NCI-H446 treated with DMSO at 0.1 percent for 48 hours (cell line): ENCODE measurements at regions not wholly inside any gene's neighbourhood (a gene's known extent, or its start where the extent isn't known, plus 50 kb on each side); places are given as distances from the start of the nearest gene placed in this dataset.
"Not testable (repeated sequence)": the region's sequence is repeated elsewhere in the genome, so short reads cannot be mapped to it uniquely, and the experiment has no call there.

Experiments used
- DNase-seq: peaks from one replicate; lab custom pipeline; 2025; lab: John Stamatoyannopoulos, UW

DNA sequence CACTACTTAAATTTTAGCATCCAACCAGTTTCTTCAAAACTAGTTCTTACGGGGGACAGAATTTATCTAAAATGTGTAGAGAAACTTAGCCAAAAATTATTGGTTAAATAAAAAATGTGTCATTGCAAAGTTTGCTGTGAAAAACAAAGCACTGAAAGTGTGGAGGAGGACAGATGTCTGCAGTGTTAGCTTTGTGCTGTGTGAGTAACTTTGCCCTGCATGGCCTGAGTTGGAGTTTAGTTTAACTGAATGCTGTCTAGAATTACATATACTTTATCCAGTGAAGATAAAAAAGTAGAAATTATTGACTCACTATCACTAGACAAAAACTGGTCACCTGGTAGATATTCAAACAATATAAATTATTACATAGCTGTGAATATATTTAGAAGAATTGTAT lies 1225.2 kb upstream of the CELF4 start:
- no peak for DNase-seq

DNA sequence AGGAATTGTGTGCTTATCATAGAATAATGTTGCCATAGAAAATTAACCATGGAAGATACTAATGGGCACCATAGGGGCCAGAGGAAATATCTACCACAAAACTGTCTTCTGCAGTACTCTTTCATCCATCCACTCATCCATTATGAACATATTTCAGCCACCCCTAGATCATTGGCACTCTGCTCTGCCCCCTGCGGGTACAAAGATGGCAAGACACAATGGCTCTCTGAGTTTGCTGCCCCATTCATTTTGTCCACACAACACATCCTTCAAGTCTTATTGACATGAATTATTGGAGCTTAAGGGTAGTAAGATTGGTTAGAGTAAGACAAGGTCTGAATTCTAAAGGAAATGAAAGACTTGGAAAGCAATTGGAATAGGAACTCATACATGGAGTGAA lies 1224.7 kb upstream of the CELF4 start:
- DNase-seq, result no peak

GRCh38 chr18:38789141-38789540 lies 1223.5 kb upstream of the CELF4 start:
- no peak for DNase-seq

GRCh38 chr18:38786906-38787305 lies 1221.3 kb upstream of the CELF4 start:
- DNase-seq, result no peak

- not testable (repeated sequence) for DNase-seq
These were observed 1206.0 kb upstream of the CELF4 start for GRCh38 chr18:38771620-38772019.

- DNase-seq, result no peak
These were observed 1202.9 kb upstream of the CELF4 start for GRCh38 chr18:38768504-38768903.

- no peak for DNase-seq
These were observed 1193.9 kb upstream of the CELF4 start for GRCh38 chr18:38759457-38759856.

DNA sequence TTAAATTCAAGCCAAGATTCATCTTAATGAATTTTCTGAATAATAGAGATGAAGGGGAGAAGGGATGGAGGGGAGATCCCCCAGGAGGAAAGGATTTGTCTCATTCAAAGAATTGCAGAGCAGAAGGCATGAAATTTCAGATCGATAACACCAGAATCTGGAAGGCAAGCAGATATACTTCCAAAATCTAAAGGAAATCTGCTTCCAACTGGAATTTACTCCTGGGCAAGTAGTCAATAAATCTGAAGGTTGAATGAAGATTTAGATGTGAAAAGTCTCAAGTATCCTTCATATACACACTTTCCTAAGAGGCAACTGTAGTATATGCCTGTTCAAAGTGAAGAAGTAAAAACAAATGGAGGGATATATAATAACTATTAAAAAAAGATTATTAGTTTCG lies 1190.8 kb upstream of the CELF4 start:
- peak; percentile 4 for DNase-seq

- DNase-seq, result no peak
These were observed 1186.8 kb upstream of the CELF4 start for GRCh38 chr18:38752430-38752829.

- DNase-seq, result peak; percentile 55
These were observed 1186.3 kb upstream of the CELF4 start for GRCh38 chr18:38751898-38752297.

DNA sequence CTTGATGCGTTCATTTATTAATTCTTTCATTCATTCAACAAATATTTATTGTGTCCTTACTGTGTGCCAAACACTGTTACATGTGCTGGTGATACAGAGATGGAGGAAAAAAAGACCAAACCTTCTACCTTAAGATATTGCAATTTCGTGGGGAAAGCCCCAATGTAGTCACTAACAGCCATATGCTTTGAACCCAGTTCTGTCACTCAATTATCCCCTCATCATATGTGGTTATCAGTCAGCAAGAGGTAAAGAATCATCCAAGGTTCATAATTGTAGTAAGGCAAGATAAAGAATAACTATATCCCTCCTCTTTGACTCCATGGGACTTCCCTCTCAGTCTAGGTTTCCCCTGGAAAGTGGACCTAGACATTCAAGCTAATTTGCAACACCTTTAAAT lies 1185.6 kb upstream of the CELF4 start:
- no peak for DNase-seq

DNA sequence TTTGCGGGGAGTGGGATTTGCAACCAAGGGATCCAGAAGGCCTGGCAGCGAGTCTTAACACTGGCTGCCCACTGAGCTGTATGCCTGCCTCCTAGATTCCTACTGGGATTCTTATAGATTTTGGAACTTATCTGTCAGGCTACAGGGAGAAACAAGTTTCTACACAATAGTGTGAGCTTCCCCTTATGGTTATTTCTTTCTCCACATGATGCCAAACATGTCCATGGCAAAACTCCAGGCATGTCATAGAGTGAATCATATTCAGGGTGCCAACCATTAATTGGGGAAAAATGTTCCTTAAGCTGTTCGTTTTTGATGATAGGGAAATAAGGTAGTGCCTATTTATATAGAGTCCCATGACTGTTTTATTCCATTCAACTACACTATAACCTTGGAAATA lies 1185.2 kb upstream of the CELF4 start:
- peak; percentile 96 for DNase-seq

GRCh38 chr18:38747153-38747552 lies 1181.6 kb upstream of the CELF4 start:
- no peak for DNase-seq

DNA sequence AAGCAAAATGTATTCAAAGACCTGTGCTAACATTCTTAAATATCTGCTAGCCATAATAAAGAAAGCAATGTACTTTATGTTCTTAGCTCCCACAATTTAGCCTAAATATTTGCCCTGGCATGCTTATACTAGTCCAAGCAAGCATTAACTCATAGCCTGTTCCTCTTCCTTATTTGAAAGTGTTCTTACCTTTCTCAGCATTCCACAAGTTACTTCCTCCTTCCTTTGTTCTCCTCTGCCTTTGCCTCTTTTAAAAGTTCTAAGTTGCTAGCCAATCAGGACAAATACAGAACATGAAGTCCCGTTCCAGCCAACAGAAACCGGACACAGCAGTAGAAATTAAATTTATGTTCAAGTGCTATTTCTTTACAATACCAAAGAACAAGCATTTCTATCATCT lies 1154.6 kb upstream of the CELF4 start:
- not testable (repeated sequence) for DNase-seq

DNA sequence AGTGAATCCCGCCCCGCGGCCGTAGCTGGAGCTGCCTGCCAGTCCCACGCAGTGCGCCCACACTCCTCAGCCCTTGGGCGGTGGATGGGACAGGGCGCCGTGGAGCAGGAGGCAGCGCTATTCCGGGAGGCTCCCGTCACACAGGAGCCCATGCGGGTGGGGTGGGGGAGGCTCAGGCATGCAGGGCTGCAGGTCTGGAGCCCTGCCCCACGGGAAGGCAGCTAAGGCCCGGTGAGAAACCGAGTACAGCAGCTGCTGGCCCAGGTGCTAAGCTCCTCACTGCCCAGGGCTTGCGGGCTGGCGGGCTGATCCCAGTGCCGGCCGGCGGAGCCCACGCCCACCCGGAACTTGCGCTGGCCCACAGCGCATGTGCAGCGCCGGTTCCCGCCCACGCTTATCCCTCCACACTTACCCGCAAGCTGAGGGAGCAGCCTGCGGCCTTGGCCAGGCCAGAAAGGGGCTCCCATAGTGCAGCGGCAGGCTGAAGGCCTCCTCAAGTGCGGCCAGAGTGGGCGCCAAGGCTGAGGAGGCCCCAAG lies 1152.8 kb upstream of the CELF4 start:
- DNase-seq, result no peak

DNA sequence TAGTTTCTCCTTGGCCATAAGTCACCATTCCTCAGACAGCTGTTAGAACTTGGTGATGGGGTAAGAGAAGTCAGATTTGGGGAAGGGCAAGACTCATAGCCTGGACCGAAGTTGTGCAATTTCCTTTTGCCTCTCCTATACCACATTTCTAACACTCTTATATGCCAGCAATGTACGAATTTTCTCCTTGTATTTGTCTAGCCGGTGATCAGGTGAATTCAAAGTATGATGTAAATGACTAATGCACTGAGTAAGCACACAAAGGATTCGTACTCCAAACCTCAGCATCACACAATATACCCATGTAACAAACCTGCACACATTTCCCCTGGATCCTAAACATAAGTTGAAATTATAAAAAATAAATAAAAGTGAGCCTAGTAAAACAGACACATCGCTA lies 1143.5 kb upstream of the CELF4 start:
- DNase-seq, result no peak

DNA sequence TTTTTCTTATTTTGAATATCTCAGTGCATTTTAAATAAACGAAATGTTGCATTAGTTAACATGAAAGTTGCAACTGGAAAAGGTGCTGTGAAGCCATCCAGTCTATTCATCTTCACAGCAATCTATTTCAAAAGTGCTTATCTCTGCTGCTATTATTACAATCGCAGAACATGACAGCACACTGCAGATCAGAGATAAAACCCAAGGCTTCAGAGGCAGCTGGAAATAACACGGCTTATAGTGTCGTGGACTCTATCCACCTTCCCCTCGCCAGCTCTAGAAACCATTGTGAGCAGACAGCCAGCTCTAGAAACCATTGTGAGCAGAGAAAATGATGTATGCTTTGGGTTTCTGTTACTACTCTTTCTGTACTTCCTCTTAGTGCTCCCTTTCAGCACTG lies 1140.8 kb upstream of the CELF4 start:
- DNase-seq, result no peak

- no peak for DNase-seq
These were observed 1132.5 kb upstream of the CELF4 start for GRCh38 chr18:38698088-38698487.

- no peak for DNase-seq
These were observed 1130.1 kb upstream of the CELF4 start for GRCh38 chr18:38695559-38696280.

GRCh38 chr18:38693104-38693503 lies 1127.5 kb upstream of the CELF4 start:
- DNase-seq, result no peak

DNA sequence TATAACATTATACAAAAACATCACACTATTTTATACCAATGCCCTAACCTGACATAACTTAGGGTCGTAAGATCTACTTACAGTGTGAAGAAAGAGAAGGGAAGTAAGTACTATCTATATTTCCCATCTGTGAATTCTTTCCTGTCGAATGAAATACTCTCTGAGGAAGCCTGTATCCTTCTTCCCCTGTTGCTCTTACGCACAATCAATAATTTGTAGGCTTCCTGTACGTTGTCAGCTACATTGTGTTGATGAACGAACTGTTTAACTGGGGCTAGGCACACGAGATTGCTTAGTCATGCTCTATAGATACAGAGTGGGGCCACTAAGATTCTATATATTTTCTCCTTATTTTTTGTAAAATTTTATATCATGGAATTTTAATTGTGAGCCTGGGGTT lies 1125.0 kb upstream of the CELF4 start:
- no peak for DNase-seq

- no peak for DNase-seq
These were observed 1122.8 kb upstream of the CELF4 start for GRCh38 chr18:38688416-38688815.

- DNase-seq, result no peak
These were observed 1104.9 kb upstream of the CELF4 start for GRCh38 chr18:38670486-38670885.

- DNase-seq, result no peak
These were observed 1099.3 kb upstream of the CELF4 start for GRCh38 chr18:38664929-38665328.
